ENCODE measurements at regions not wholly inside any gene's neighbourhood (a gene's known extent, or its start where the extent isn't known, plus 50 kb on each side); places are given as distances from the start of the nearest gene placed in this dataset.
"Not testable (repeated sequence)": the region's sequence is repeated elsewhere in the genome, so short reads cannot be mapped to it uniquely, and the experiment has no call there.

- not testable (repeated sequence) for DNase-seq (ENCODE audit: low read depth in 2 of 2)
Observed at GRCh38 chr1:143842058-143842457, 129.7 kb downstream of the FAM72C start.

- DNase-seq (ENCODE audit: low read depth in 2 of 2), result not testable (repeated sequence)
Observed at GRCh38 chr1:143839182-143839581, 132.6 kb downstream of the FAM72C start.

GRCh38 chr1:143838598-143838929, 133.2 kb downstream of the FAM72C start:
- not testable (repeated sequence) for DNase-seq (ENCODE audit: low read depth in 2 of 2)

DNA sequence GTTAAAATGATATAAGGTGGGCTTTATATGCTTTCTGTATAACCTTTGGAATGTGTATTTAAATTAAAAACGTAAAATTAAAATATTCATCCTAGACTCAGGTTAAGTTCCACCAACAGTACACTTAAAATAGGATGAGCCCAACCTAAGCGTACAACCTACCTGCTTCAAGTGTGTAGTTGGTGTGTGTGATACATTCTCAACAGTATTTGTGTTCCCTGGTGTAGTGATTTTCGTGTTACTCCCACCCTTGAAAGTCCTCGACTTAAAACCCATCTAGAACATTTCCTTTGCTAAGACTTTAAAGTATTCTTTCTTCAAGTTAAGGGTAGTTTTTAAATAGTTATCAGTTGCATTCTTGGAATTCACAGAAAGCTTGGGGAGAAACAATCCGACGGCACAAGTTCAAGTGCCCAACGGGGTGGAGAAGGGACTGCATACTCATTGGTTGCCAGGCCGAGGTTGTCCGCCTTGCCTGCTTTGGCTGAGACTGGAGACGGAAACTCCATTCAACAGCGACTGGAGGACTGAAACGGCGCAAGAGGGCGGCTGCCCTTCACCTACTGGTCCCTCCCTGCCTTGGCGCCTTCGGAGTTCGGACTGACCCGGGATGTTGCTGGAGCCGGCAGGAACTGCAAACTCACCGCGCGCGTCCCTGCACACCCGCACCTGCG, 133.7 kb downstream of the FAM72C start:
- DNase-seq (ENCODE audit: low read depth in 2 of 2), result not testable (repeated sequence)

- not testable (repeated sequence) for DNase-seq (ENCODE audit: low read depth in 2 of 2)
Observed at GRCh38 chr1:143833376-143833775, 138.4 kb downstream of the FAM72C start.

DNA sequence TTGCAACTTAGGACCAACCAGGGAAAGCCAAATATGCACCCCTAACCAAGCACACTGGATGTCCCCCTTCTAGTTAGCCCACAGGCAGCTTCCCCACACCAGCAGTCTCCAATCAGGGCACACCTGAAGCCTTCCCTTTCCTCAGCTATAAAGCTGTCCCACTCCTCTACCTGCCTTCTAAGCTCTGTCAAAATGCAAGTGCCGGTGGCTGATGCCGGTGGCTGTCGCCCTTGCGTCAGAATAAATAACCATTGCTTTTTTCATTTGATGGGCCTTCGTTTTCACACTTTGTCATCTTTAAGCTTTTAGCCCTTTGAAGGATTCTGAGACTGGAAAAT, 139.4 kb downstream of the FAM72C start:
- DNase-seq (ENCODE audit: low read depth in 2 of 2), result not testable (repeated sequence)

GRCh38 chr1:143831479-143832378, 140.1 kb downstream of the FAM72C start:
- not testable (repeated sequence) for DNase-seq (ENCODE audit: low read depth in 2 of 2)

- DNase-seq (ENCODE audit: low read depth in 2 of 2), result not testable (repeated sequence)
Observed at GRCh38 chr1:143826162-143826561, 145.6 kb downstream of the FAM72C start.

GRCh38 chr1:143824266-143824665, 147.5 kb downstream of the FAM72C start:
- DNase-seq (ENCODE audit: low read depth in 2 of 2), result not testable (repeated sequence)

GRCh38 chr1:143820058-143820457, 151.7 kb downstream of the FAM72C start:
- not testable (repeated sequence) for DNase-seq (ENCODE audit: low read depth in 2 of 2)

- not testable (repeated sequence) for DNase-seq (ENCODE audit: low read depth in 2 of 2)
Observed at GRCh38 chr1:143816369-143816768, 155.4 kb downstream of the FAM72C start.

GRCh38 chr1:143805374-143805773, 166.4 kb downstream of the FAM72C start:
- not testable (repeated sequence) for DNase-seq (ENCODE audit: low read depth in 2 of 2)

DNA sequence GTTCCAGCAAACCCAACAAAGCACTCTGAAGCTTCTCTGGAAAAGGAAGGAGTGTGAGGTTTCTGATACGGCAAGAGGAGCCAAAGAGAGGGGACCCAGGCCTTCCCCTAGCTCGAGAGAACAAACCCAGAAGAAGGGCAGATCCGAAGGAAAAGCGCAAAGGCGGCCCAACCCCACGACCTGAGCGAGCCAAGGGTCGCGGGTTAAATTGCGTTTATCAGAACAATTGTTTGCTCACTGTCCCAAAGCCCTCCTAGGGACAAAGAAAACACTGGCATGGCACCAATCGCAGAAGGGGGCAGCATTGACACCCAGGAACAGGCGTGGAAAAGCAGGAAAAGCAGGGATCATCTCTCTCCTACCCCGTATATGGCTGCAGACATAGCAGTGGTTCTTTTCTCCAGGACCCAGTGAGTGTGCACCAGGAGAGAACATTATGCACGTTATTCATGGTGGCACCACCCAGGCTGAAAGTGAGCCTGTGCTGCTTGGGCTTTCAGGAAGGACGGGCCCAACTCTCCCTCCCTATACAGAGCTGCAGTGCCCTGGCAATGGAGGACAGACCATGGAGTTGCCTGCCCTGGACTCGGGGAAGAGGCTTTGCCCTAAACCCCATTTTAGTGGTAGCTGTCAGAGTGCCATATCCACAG, 167.0 kb downstream of the FAM72C start:
- not testable (repeated sequence) for DNase-seq (ENCODE audit: low read depth in 2 of 2)

GRCh38 chr1:143803927-143804411, 167.8 kb downstream of the FAM72C start:
- peak; percentile 10 to 30 for DNase-seq (ENCODE audit: low read depth in 2 of 2)

GRCh38 chr1:143803095-143803494, 168.7 kb downstream of the FAM72C start:
- DNase-seq (ENCODE audit: low read depth in 2 of 2), result not testable (repeated sequence)

DNA sequence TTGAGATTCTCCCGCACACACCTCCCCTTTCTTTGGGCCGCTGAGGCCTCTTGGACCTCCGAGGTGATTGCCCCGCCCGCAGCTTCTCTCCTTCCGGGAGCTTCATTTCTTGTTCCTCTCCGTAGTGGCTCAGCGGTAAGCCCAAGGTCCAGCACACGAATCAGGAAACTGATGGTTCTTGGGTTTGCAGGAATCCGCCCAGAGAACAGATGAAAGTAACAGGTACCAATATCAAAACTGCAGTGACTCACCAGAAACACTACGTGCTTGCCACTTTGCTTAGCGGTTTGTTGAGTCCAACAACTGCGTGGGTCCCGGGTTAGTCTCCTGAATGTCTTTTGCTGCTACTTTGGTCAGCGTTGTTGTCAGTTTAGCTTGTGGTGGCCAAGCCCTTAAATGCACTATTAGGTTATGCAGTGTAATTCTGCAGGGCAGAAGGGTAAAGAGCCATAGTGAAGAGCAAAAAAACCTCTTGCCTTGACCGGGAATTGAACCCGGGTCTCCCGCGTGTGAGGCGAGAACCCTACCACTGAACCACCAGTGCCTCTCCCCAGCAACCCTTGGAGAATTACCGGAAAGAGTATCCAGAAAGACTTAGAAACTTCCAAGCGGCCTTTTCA, 172.1 kb downstream of the FAM72C start:
- not testable (repeated sequence) for DNase-seq (ENCODE audit: low read depth in 2 of 2)

DNA sequence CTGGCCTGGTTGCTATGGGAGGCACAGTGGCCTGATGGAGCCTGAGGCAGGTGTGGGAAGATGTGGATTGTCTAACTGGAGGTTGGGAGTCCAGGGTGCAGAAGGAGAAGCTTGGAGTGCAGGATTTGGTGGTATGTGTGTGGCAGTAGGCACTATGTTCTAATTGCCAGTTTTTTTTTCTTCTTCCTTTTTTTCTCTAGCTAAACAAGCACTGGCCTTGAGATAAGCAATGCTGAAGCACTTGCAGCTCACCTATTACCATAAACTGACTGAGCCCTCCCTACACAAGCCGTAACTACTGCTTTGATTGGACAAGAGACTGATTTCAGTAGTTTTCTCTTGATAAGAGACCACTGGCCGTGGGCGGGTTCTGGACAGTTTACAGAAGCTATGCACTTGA, 175.4 kb downstream of the FAM72C start:
- not testable (repeated sequence) for DNase-seq (ENCODE audit: low read depth in 2 of 2)

- DNase-seq (ENCODE audit: low read depth in 2 of 2), result not testable (repeated sequence)
Observed at GRCh38 chr1:143792047-143792937, 179.5 kb downstream of the FAM72C start.

DNA sequence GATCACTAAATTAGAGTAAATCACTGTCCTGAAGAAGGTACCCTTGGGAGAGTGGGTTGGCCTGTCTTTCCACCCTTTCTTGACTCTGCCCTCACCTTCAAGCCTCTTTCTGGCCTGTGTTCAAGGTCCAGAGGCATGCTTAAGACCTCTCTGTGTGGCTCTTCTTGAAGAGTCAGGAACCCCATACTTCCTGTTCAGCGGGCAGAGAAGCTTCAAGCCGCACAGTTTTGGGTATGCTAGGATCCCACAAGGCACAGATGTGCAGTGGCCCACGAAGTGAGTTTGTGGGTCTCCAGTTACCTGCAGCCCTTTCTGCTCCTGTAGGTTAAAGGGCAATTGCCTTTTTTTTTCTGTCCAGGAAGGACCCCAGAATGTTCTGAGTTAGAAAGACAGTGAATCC, 185.4 kb downstream of the FAM72C start:
- not testable (repeated sequence) for DNase-seq (ENCODE audit: low read depth in 2 of 2)

DNA sequence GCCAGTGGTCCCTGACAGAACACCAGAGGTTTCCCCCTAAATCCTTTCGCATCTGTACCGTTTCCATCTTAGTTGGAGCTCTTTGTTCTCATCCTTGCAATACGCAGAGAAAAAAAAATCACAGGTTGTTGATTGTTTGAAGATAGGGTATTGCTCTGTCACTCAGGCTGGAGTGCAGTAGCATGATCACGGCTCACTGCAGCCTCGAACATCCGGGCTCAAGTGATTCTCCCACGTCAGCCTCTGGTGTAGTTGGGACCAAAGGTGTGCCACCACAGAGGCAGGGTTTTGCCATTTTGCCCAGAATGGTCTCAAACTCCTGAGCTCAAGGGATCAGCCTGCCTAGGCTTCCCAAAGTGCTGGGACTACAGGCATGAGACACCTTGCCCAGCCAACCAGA, 185.9 kb downstream of the FAM72C start:
- not testable (repeated sequence) for DNase-seq (ENCODE audit: low read depth in 2 of 2)
